B cell (primary cell): ENCODE measurements at regions not wholly inside any gene's neighbourhood (a gene's known extent, or its start where the extent isn't known, plus 50 kb on each side); places are given as distances from the start of the nearest gene placed in this dataset.

ENCODE experiments used
- EZH2 ChIP-seq: IDR thresholded peaks from 2 replicates; pipeline ENCODE4 v1.6.1; 2012; ENCODE audit warnings: borderline replicate concordance, low read depth, mild to moderate bottlenecking, moderate library complexity, low read length; ENCODE audit not compliant: insufficient read depth, poor library complexity, severe bottlenecking
- TF ChIP-seq, protein P1 (sequence below): fragments of 200-600 bp; IDR thresholded peaks from one replicate; pipeline ENCODE4 v1.8.0; 2022; ENCODE audit warnings: antibody characterized with exemption, mild to moderate bottlenecking

DNA sequence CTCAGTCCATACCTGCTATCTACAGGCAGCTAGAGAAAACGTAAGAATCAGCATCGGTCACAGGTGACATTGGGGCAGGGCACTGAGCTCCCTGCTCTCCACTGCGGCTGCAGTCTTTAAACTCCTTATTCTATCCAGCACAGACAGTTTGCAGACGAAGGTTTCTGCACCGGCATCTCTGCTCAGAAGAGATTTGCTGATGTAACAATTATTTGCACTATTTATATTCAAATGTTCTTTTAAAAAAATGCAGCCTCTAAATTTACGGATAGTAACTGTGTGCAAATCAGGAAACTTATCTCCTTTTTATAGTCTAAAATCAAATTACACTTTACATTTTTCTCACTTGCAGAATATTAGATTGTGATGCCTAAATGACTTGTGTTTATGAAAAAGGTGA is 671.0 kb downstream of the VRK1 start:
- TF ChIP-seq, protein P1, sequence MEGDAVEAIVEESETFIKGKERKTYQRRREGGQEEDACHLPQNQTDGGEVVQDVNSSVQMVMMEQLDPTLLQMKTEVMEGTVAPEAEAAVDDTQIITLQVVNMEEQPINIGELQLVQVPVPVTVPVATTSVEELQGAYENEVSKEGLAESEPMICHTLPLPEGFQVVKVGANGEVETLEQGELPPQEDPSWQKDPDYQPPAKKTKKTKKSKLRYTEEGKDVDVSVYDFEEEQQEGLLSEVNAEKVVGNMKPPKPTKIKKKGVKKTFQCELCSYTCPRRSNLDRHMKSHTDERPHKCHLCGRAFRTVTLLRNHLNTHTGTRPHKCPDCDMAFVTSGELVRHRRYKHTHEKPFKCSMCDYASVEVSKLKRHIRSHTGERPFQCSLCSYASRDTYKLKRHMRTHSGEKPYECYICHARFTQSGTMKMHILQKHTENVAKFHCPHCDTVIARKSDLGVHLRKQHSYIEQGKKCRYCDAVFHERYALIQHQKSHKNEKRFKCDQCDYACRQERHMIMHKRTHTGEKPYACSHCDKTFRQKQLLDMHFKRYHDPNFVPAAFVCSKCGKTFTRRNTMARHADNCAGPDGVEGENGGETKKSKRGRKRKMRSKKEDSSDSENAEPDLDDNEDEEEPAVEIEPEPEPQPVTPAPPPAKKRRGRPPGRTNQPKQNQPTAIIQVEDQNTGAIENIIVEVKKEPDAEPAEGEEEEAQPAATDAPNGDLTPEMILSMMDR = no peak
- TF ChIP-seq EZH2 = no peak
